ENCODE measurements at regions not wholly inside any gene's neighbourhood (a gene's known extent, or its start where the extent isn't known, plus 50 kb on each side); places are given as distances from the start of the nearest gene placed in this dataset.

GRCh38 chr6:169379495-169380070, 125.9 kb upstream of the THBS2 start:
- no peaks in the 10 kb centered on the region for H3K27me3 ChIP-seq (replicated peaks; ENCODE audit: control insufficient read depth, insufficient read depth, low read length)
- no peak for TF ChIP-seq CTCF (IDR thresholded peaks at IDR 0.05; ENCODE audit: insufficient read depth in 1 of 2, low read depth in 1 of 2, low read length in 1 of 2, severe bottlenecking in 1 of 2, unreplicated experiment in 1 of 2)
- H3K9me3 ChIP-seq: no peaks in the 10 kb centered on the region; the same call in 1 of the 2 replicates
- H3K9me3 Mint-ChIP-seq (ENCODE audit: unreplicated experiment): peaks cover 43% of the 10 kb centered on the region
- H3K27ac Mint-ChIP-seq (ENCODE audit: unreplicated experiment): no peak overlapping the region
- no peaks in the 10 kb centered on the region for H3K27me3 Mint-ChIP-seq (ENCODE audit: insufficient read depth, unreplicated experiment)
- intact Hi-C loops (cut with micrococcal nuclease; ENCODE audit: unreplicated experiment): no loop called here
- ChIA-PET CTCF (no interaction called here), POLR2A (no interaction called here)
- peak in 1 of 2 experiments; percentile 2 for DNase-seq
- H3K4me1 ChIP-seq: no peaks in the 10 kb centered on the region
- no peaks in the 10 kb centered on the region for H3K4me1 Mint-ChIP-seq (ENCODE audit: low read depth, unreplicated experiment)
- H3K4me3 ChIP-seq (ENCODE audit: low read depth, low read length): no peak overlapping the region
- BruUV-seq (replicated peaks): no TSS peak
- no peaks in the 10 kb centered on the region for H3K36me3 Mint-ChIP-seq (ENCODE audit: insufficient read depth, unreplicated experiment)
- no peak overlapping the region for H3K4me3 Mint-ChIP-seq (ENCODE audit: unreplicated experiment)
- no peaks in the 10 kb centered on the region for H3K36me3 ChIP-seq (ENCODE audit: control insufficient read depth, insufficient read depth, low read length)

- no peaks in the 10 kb centered on the region for H3K4me1 Mint-ChIP-seq (ENCODE audit: low read depth, unreplicated experiment)
- Histone ChIP-seq H3K4me1 (no peaks in the 10 kb centered on the region), H3K9me3 (no peaks in the 10 kb centered on the region; the same call in 1 of the 2 replicates), H3K36me3 (ENCODE audit: control insufficient read depth, insufficient read depth, low read length) (no peaks in the 10 kb centered on the region), H3K27me3 (replicated peaks; ENCODE audit: control insufficient read depth, insufficient read depth, low read length) (no peaks in the 10 kb centered on the region), H3K4me3 (ENCODE audit: low read depth, low read length) (no peak overlapping the region)
- H3K36me3 Mint-ChIP-seq (ENCODE audit: insufficient read depth, unreplicated experiment): no peaks in the 10 kb centered on the region
- H3K27ac Mint-ChIP-seq (ENCODE audit: unreplicated experiment): no peak overlapping the region
- ChIA-PET CTCF (no interaction called here), POLR2A (no interaction called here)
- intact Hi-C loops (cut with micrococcal nuclease; ENCODE audit: unreplicated experiment): no loop called here
- DNase-seq: peak in 1 of 2 experiments; percentile 5
- no peaks in the 10 kb centered on the region for H3K27me3 Mint-ChIP-seq (ENCODE audit: insufficient read depth, unreplicated experiment)
- no TSS peak for BruUV-seq (replicated peaks)
- no peak overlapping the region for H3K4me3 Mint-ChIP-seq (ENCODE audit: unreplicated experiment)
- TF ChIP-seq CTCF (IDR thresholded peaks at IDR 0.05; ENCODE audit: insufficient read depth in 1 of 2, low read depth in 1 of 2, low read length in 1 of 2, severe bottlenecking in 1 of 2, unreplicated experiment in 1 of 2): no peak
- peaks cover 44% of the 10 kb centered on the region for H3K9me3 Mint-ChIP-seq (ENCODE audit: unreplicated experiment)
Measured at GRCh38 chr6:169378620-169379381, 125.2 kb upstream of the THBS2 start.

- CTCF ChIA-PET: no interaction called here
Measured at GRCh38 chr6:169376458-169376857, 122.8 kb upstream of the THBS2 start.

More at GRCh38 chr6:169376458-169376857, 122.8 kb upstream of the THBS2 start:
- Mint-ChIP-seq H3K27ac (ENCODE audit: unreplicated experiment) (no peak overlapping the region), H3K4me3 (ENCODE audit: unreplicated experiment) (no peak overlapping the region), H3K27me3 (ENCODE audit: insufficient read depth, unreplicated experiment) (no peaks in the 10 kb centered on the region), H3K36me3 (ENCODE audit: insufficient read depth, unreplicated experiment) (no peaks in the 10 kb centered on the region), H3K4me1 (ENCODE audit: low read depth, unreplicated experiment) (no peaks in the 10 kb centered on the region), H3K9me3 (ENCODE audit: unreplicated experiment) (peaks cover 43% of the 10 kb centered on the region)
- TF ChIP-seq CTCF (IDR thresholded peaks at IDR 0.05; ENCODE audit: insufficient read depth in 1 of 2, low read depth in 1 of 2, low read length in 1 of 2, severe bottlenecking in 1 of 2, unreplicated experiment in 1 of 2): no peak
- no peaks in the 10 kb centered on the region; the same call in 1 of the 2 replicates for H3K9me3 ChIP-seq
- POLR2A ChIA-PET: no interaction called here
- H3K27me3 ChIP-seq (replicated peaks; ENCODE audit: control insufficient read depth, insufficient read depth, low read length): no peaks in the 10 kb centered on the region
- H3K36me3 ChIP-seq (ENCODE audit: control insufficient read depth, insufficient read depth, low read length): no peaks in the 10 kb centered on the region
- no peak overlapping the region for H3K4me3 ChIP-seq (ENCODE audit: low read depth, low read length)
- peak in 1 of 2 experiments; percentile 0 for DNase-seq
- H3K4me1 ChIP-seq: no peaks in the 10 kb centered on the region
- intact Hi-C loops (cut with micrococcal nuclease; ENCODE audit: unreplicated experiment): no loop called here
- no TSS peak for BruUV-seq (replicated peaks)

Data from Caco-2 (cell line).